ENCODE measurements at regions not wholly inside any gene's neighbourhood (a gene's known extent, or its start where the extent isn't known, plus 50 kb on each side); places are given as distances from the start of the nearest gene placed in this dataset.

DNA sequence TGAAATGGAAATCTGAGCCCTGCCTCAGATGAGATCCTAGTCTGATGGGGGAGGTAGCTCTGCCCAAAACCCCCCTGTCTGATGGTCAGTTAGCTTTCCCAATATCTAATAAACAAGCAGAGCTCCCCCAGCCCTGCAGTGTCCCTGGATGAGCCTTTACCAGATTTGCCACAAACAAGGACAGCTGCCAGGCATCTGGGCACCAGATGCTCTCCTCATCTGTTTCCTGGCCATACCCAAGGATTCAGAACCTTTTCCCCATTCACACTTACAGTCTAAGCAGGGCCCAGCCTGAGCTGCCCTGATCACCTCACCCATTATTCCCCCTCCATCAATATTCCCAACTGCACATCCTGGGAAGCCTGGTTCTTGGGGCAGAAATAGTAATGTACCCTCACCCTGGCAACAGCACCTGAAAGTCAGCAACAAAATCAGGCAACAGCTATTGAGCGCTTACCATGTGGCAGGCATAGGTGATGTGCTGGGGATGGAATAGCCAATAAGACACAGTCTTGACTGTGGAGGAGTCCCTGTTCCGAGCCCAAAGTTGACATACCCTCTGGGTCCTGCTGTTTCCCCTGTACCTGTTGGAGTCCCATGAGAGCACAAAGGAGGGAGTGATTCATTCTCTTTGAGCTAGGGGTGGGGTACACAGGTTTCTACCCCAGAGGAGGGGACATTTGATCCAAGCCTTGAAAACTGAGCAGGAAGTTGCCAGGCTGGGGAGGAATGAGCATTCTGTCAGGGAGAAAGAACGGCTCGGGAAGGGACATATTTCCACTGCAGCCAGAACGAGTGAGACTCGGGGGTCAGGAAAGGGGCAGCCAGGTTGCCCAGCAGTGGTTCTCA lies 147.4 kb downstream of the TMEM132E start:
- TF ChIP-seq, protein P1, sequence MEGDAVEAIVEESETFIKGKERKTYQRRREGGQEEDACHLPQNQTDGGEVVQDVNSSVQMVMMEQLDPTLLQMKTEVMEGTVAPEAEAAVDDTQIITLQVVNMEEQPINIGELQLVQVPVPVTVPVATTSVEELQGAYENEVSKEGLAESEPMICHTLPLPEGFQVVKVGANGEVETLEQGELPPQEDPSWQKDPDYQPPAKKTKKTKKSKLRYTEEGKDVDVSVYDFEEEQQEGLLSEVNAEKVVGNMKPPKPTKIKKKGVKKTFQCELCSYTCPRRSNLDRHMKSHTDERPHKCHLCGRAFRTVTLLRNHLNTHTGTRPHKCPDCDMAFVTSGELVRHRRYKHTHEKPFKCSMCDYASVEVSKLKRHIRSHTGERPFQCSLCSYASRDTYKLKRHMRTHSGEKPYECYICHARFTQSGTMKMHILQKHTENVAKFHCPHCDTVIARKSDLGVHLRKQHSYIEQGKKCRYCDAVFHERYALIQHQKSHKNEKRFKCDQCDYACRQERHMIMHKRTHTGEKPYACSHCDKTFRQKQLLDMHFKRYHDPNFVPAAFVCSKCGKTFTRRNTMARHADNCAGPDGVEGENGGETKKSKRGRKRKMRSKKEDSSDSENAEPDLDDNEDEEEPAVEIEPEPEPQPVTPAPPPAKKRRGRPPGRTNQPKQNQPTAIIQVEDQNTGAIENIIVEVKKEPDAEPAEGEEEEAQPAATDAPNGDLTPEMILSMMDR (IDR thresholded peaks at IDR 0.05) = no peak
- TF ChIP-seq POLR2A (IDR thresholded peaks at IDR 0.05) = no peak
- no peak for TF ChIP-seq POLR2AphosphoS5 (IDR thresholded peaks at IDR 0.05)

Measured in breast epithelium (tissue), 3 donors.